Spleen (tissue), 11 donors: ENCODE measurements at regions not wholly inside any gene's neighbourhood (a gene's known extent, or its start where the extent isn't known, plus 50 kb on each side); places are given as distances from the start of the nearest gene placed in this dataset.

Source experiments
- DNase-seq: peaks from one replicate; pipeline ENCODE4 v3.0.0-alpha.2; 2020
- H3K27ac ChIP-seq, 8 donors: fragments of 200-600 bp; sonication (generic) in 7 of 8; 1 replicate in 4 of 8; 2 replicates in 4 of 8; pipeline versions ENCODE4 v1.5.0 to v1.8.0; 2016 to 2021; ENCODE audit warnings: inconsistent platforms in 4 of 8, mild to moderate bottlenecking in 4 of 8, moderate library complexity in 1 of 8
- H3K27me3 ChIP-seq, 7 donors: fragments of 200-600 bp; sonication (generic) in 6 of 7; replicated peaks in 1 of 7; 1 replicate in 4 of 7; 2 replicates in 3 of 7; pipeline versions ENCODE4 v1.5.0 to v1.8.0; 2016 to 2021; ENCODE audit warnings: inconsistent platforms in 3 of 7, mild to moderate bottlenecking in 1 of 7
- H3K36me3 ChIP-seq, 6 donors: fragments of 200-600 bp; sonication (generic) in 5 of 6; 1 replicate in 4 of 6; 2 replicates in 2 of 6; pipeline versions ENCODE4 v1.5.0 to v1.8.0; 2016 to 2021; ENCODE audit warnings: inconsistent platforms in 2 of 6
- H3K4me1 ChIP-seq, 6 donors: fragments of 200-600 bp; sonication (generic) in 5 of 6; 1 replicate in 3 of 6; 2 replicates in 3 of 6; pipeline versions ENCODE4 v1.5.0 to v1.8.0; 2016 to 2021; ENCODE audit warnings: inconsistent platforms in 3 of 6
- H3K4me3 ChIP-seq, 8 donors: fragments of 200-600 bp; sonication (generic) in 7 of 8; 1 replicate in 4 of 8; 2 replicates in 4 of 8; pipeline versions ENCODE4 v1.5.0 to v1.8.0; 2016 to 2021; ENCODE audit warnings: inconsistent platforms in 4 of 8, mild to moderate bottlenecking in 4 of 8, moderate library complexity in 2 of 8
- H3K9me3 ChIP-seq, 8 donors: fragments of 200-600 bp; sonication (generic) in 7 of 8; 1 replicate in 4 of 8; 2 replicates in 4 of 8; pipeline versions ENCODE4 v1.5.0 to v1.8.0; 2016 to 2021; ENCODE audit warnings: inconsistent platforms in 4 of 8
- POLR2A ChIP-seq, 3 donors: fragments of 450-650 bp; IDR thresholded peaks; one replicate each; pipeline ENCODE4 v1.5.1; 2017; ENCODE audit warnings: antibody characterized with exemption in 3 of 3, mild to moderate bottlenecking in 1 of 3
- POLR2AphosphoS5 ChIP-seq, 3 donors: sonication (generic); formaldehyde crosslinking; IDR thresholded peaks; one replicate each; pipeline ENCODE4 v1.5.1; 2017; ENCODE audit warnings: antibody characterized with exemption in 3 of 3
- WGBS, 5 donors: extraction: QIAGEN DNeasy Blood & Tissue Kit in 3 of 5; methylation state at CpG; one replicate each; pipeline versions ENCODE4 v1.1.5 to v1.1.7; 2013 to 2018; 5-methylcytosine and 5-hydroxymethylcytosine counted together
- intact Hi-C: fragments of 100-400 bp; cut with DNase I; formaldehyde crosslinking; loops from one replicate; pipeline ENCODE4 v1.15.0; 2023; ENCODE audit warnings: low total_unique reads
- TF ChIP-seq, protein P1 (sequence below), 11 experiments: fragments of 200-600 bp in 7 of 11; fragments of 450-650 bp in 4 of 11; sonication (generic) in 4 of 11; IDR thresholded peaks in 8 of 11; conservative IDR thresholded peaks in 3 of 11; 1 replicate in 7 of 11; 2 replicates in 4 of 11; pipeline versions ENCODE4 v1.4.0 to v1.8.0; 2016 to 2021; ENCODE audit warnings: antibody characterized with exemption in 11 of 11, inconsistent platforms in 4 of 11, mild to moderate bottlenecking in 1 of 11
- donor health status: healthy with polysubstance abuse.
- donor health status: DM: no; HTN: no; CAD: no; lungs with moderate emphysema.
- donor health status: DM: no; HTN: no; CAD: no.
- donor health status: Bipolar disorder and iron deficiency.
- donor health status: healthy.
- donor health status: DM: no; HTN: no; CAD: no.
- donor health status: DM: yes; HTN: yes; CAD: no.

DNA sequence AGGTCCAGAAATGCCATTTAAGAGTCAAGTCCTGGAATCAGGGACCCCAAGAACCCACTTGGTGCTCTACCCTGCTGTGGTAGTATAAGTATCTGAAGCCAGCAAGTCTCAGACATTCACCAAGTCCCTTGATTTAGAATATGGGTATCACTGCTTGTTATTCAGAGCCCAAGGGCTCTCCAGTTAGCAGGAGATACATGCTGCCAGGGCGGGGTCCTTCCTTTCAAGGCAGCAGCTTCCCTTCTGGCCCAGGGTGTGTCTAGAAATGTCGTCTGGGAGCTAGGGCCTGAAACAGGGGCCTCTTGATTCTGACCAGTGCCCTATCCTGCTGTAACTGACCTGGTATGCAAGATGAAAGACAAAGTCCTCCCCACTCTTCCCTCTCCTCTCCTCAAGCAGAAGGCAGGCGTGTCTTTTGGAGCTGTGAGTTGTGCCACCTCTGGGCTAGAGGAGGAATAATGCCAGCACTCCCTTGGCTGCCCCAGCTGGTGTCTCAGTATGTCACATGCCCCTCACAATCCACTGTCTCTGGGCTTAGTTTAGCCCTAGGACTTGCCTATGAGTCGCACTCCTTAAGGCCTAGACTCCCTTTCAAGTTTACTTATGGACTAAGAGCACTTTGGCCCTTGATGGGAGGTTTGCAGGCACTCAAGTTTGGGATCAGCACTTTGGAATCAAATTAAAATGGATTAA lies 200.2 kb downstream of the MRPL39 start:
- WGBS, 5 donors = 63 to 82% (median 78%) methylated on average over 4 of the region's 4 CpGs

DNA sequence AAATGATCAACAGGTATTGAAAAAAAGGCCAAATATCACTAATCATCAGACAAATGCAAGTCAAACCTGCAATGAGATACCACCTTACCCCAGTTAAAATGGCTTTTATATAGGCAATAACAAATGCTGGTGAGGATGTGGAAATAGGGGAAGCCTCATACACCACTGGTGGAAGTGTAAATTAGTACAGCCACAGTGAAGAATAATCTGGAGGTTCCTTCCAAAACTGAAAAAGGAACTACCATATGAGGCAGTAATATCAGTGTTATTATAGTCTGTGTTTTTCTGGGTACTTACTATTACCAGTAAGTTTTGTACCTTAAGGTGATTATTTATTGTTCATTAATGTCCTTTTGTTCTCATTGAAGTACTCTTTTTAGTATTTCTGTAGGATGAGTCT lies 201.3 kb downstream of the MRPL39 start:
- Histone ChIP-seq H3K9me3 (no peaks in the 10 kb centered on the region), H3K27me3 (no peaks in the 10 kb centered on the region), H3K27ac (no peak overlapping the region), H3K4me1 (peaks cover 0 to 18% (median 0%) of the 10 kb centered on the region in 6 donors), H3K4me3 (no peak overlapping the region), H3K36me3 (no peaks in the 10 kb centered on the region)
- no peak for TF ChIP-seq POLR2AphosphoS5 (IDR thresholded peaks at IDR 0.05)
- TF ChIP-seq, protein P1, sequence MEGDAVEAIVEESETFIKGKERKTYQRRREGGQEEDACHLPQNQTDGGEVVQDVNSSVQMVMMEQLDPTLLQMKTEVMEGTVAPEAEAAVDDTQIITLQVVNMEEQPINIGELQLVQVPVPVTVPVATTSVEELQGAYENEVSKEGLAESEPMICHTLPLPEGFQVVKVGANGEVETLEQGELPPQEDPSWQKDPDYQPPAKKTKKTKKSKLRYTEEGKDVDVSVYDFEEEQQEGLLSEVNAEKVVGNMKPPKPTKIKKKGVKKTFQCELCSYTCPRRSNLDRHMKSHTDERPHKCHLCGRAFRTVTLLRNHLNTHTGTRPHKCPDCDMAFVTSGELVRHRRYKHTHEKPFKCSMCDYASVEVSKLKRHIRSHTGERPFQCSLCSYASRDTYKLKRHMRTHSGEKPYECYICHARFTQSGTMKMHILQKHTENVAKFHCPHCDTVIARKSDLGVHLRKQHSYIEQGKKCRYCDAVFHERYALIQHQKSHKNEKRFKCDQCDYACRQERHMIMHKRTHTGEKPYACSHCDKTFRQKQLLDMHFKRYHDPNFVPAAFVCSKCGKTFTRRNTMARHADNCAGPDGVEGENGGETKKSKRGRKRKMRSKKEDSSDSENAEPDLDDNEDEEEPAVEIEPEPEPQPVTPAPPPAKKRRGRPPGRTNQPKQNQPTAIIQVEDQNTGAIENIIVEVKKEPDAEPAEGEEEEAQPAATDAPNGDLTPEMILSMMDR (IDR thresholded peaks at IDR 0.05 in 8 of 11, conservative IDR thresholded peaks at IDR 0.05 in 3 of 11) = no peak
- no peak for DNase-seq
- intact Hi-C loops = no loop called here

More for the DNA sequence above, 200.2 kb downstream of the MRPL39 start:
- Histone ChIP-seq H3K4me3 (no peak overlapping the region), H3K9me3 (no peaks in the 10 kb centered on the region), H3K27me3 (no peaks in the 10 kb centered on the region), H3K36me3 (no peaks in the 10 kb centered on the region), H3K4me1 (peaks cover 0 to 25% (median 3%) of the 10 kb centered on the region in 6 donors), H3K27ac (no peak overlapping the region)
- no peak for DNase-seq
- TF ChIP-seq, protein P1 (IDR thresholded peaks at IDR 0.05 in 8 of 11, conservative IDR thresholded peaks at IDR 0.05 in 3 of 11) = no peak
- TF ChIP-seq POLR2A (IDR thresholded peaks at IDR 0.05) = no peak
- intact Hi-C loops = no loop called here

DNA sequence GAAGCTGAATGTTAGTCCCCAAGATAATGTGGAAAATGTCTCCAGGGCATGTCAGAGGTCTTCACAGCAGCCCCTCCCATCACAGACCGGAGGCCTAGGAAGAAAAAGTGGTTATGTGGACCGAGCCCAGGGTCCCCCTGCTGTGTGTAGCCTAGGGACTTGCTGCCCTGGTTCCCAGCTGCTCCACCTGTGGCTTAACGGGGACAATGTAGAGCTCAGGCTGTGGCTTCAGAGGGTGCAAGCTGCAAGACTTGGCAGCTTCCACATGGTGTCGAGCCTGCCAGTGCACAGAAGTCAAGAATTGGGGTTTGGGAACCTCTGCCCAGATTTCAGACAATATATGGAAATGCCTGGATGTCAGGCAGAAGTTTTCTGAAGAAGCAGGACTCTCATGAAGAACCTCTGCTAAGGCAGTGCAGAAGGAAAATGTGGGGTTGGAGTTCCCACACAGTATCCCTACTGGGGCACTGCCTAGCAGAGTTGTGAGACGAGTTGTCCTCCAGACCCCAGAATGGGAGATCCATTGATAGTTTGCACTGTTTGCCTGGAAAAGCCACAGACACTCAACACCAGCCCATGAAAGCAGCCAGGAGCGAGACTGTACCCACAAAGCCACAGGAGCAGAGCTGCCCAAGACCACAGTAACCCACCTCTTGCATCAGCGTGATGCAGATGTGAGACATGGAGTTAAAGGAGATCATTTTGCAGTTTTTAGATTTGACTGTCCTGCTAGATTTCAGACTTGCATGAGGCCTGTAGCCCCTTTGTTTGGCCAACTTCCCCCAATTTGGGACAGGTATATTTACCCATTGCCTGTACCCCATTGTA lies 204.9 kb downstream of the MRPL39 start:
- intact Hi-C loops = no loop called here
- Histone ChIP-seq H3K4me1 (peaks cover 0 to 17% (median 0%) of the 10 kb centered on the region in 6 donors), H3K4me3 (no peak overlapping the region), H3K36me3 (no peaks in the 10 kb centered on the region), H3K9me3 (no peaks in the 10 kb centered on the region), H3K27ac (no peak overlapping the region), H3K27me3 (no peaks in the 10 kb centered on the region)
- no peak for DNase-seq
- no peak for TF ChIP-seq POLR2A (IDR thresholded peaks at IDR 0.05)
- TF ChIP-seq, protein P1 (IDR thresholded peaks at IDR 0.05 in 8 of 11, conservative IDR thresholded peaks at IDR 0.05 in 3 of 11) = no peak
- TF ChIP-seq POLR2AphosphoS5 (IDR thresholded peaks at IDR 0.05) = no peak
- 53 to 62% (median 61%) methylated on average over 7 of the region's 7 CpGs for WGBS, 5 donors

DNA sequence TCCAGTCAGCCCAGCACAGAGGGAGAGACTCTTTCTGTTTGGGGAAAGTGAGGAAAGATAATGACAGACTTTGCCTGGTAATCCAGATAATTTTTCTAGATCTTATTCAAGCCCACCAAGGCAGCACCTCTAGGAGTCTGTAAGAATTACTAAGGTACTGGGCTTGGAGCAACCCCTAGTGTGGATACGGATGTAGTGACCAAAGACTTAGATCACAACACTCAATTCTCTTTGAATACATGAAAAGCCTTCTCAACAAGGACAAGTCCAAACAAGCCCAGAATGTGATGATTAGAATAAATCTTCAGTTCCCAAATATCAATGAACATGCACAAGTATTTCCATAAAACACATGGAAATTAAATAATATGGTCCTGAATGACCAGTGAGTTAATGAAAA lies 206.9 kb downstream of the MRPL39 start:
- H3K4me1 ChIP-seq = no peaks in the 10 kb centered on the region
- H3K4me3 ChIP-seq = no peak overlapping the region
- H3K36me3 ChIP-seq = no peaks in the 10 kb centered on the region
- TF ChIP-seq POLR2AphosphoS5 (IDR thresholded peaks at IDR 0.05) = no peak
- TF ChIP-seq POLR2A (IDR thresholded peaks at IDR 0.05) = no peak
- TF ChIP-seq, protein P1 (IDR thresholded peaks at IDR 0.05 in 8 of 11, conservative IDR thresholded peaks at IDR 0.05 in 3 of 11) = no peak
- no peaks in the 10 kb centered on the region for H3K9me3 ChIP-seq
- DNase-seq = no peak
- WGBS, 5 donors = 91 to 100% (median 97%) methylated on average over 1 of the region's 1 CpG
- no peaks in the 10 kb centered on the region for H3K27me3 ChIP-seq
- intact Hi-C loops = no loop called here
- H3K27ac ChIP-seq = no peak overlapping the region
